ENCODE measurements at regions not wholly inside any gene's neighbourhood (a gene's known extent, or its start where the extent isn't known, plus 50 kb on each side); places are given as distances from the start of the nearest gene placed in this dataset.

DNA sequence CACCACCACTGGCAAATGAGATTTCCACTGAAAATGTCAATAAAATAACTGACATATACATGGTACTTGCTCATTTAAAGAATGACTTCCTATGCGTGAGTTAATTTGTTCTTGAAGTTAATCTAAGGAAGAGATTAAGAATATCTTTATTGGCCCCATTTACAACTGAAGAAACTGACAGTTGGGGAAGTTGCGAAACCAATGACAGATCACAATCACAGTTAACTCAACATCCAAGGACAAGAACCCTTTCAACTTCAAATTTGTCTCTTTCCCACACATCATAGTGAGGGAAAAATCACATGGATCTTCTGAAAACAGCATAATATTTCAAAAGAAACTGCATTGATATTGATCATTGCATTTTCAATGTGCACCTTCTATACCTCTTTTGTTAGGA lies 565.4 kb downstream of the IRS1 start:
- TF ChIP-seq, protein P1, sequence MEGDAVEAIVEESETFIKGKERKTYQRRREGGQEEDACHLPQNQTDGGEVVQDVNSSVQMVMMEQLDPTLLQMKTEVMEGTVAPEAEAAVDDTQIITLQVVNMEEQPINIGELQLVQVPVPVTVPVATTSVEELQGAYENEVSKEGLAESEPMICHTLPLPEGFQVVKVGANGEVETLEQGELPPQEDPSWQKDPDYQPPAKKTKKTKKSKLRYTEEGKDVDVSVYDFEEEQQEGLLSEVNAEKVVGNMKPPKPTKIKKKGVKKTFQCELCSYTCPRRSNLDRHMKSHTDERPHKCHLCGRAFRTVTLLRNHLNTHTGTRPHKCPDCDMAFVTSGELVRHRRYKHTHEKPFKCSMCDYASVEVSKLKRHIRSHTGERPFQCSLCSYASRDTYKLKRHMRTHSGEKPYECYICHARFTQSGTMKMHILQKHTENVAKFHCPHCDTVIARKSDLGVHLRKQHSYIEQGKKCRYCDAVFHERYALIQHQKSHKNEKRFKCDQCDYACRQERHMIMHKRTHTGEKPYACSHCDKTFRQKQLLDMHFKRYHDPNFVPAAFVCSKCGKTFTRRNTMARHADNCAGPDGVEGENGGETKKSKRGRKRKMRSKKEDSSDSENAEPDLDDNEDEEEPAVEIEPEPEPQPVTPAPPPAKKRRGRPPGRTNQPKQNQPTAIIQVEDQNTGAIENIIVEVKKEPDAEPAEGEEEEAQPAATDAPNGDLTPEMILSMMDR (conservative IDR thresholded peaks at IDR 0.05): no peak
- no peak for TF ChIP-seq ZFX (IDR thresholded peaks at IDR 0.05)
